AG10803 (cell line): ENCODE measurements at regions not wholly inside any gene's neighbourhood (a gene's known extent, or its start where the extent isn't known, plus 50 kb on each side); places are given as distances from the start of the nearest gene placed in this dataset.

Experiments used
- DNase-seq: peaks from one replicate; pipeline ENCODE4 v3.0.0; 2010; ENCODE audit warnings: low read depth
- H3K4me3 ChIP-seq: 2 replicates; pipeline ENCODE4 v1.5.1; 2011; ENCODE audit warnings: mild to moderate bottlenecking, low read length, control low read depth
- CTCF ChIP-seq: conservative IDR thresholded peaks from 2 replicates; pipeline ENCODE4 v1.5.1; 2011; ENCODE audit warnings: mild to moderate bottlenecking, low read length, control low read depth, inconsistent platforms

GRCh38 chr7:153090764-153091163, 331.2 kb downstream of the ACTR3B start:
- no peak for DNase-seq
- no peak overlapping the region for H3K4me3 ChIP-seq
- no peak for TF ChIP-seq CTCF

GRCh38 chr7:153091477-153091876, 331.9 kb downstream of the ACTR3B start:
- TF ChIP-seq CTCF = no peak
- H3K4me3 ChIP-seq = no peak overlapping the region
- no peak for DNase-seq

GRCh38 chr7:153097511-153098201, 338.1 kb downstream of the ACTR3B start:
- TF ChIP-seq CTCF = no peak
- H3K4me3 ChIP-seq = no peak overlapping the region
- DNase-seq = no peak

GRCh38 chr7:153099235-153099634, 339.7 kb downstream of the ACTR3B start:
- no peak for TF ChIP-seq CTCF
- H3K4me3 ChIP-seq = no peak overlapping the region
- no peak for DNase-seq

- H3K4me3 ChIP-seq = no peak overlapping the region
- no peak for TF ChIP-seq CTCF
- no peak for DNase-seq
Measured at GRCh38 chr7:153100691-153101237, 341.2 kb downstream of the ACTR3B start.

- no peak for TF ChIP-seq CTCF
- H3K4me3 ChIP-seq = no peak overlapping the region
Measured at GRCh38 chr7:153103202-153103601, 343.6 kb downstream of the ACTR3B start.

GRCh38 chr7:153107826-153108225, 348.3 kb downstream of the ACTR3B start:
- no peak overlapping the region for H3K4me3 ChIP-seq
- no peak for TF ChIP-seq CTCF
- DNase-seq = no peak

More at GRCh38 chr7:153103202-153103601, 343.6 kb downstream of the ACTR3B start:
- DNase-seq = no peak
